Chondrocyte (in vitro differentiated cells): ENCODE measurements at regions not wholly inside any gene's neighbourhood (a gene's known extent, or its start where the extent isn't known, plus 50 kb on each side); places are given as distances from the start of the nearest gene placed in this dataset.
A peak's percentile ranks its signal among the peaks of the same experiment; 100 is the strongest.

Experiments
- DNase-seq: peaks from one replicate; pipeline ENCODE4 v3.0.0; 2021; ENCODE audit warnings: mixed read lengths, low spot score
- H3K27ac Mint-ChIP-seq: one replicate; pipeline ENCODE4 v1.8.0; 2021; ENCODE audit warnings: mild to moderate bottlenecking, moderate library complexity, mixed read lengths; ENCODE audit not compliant: unreplicated experiment
- H3K27me3 Mint-ChIP-seq: 2 replicates; pipeline ENCODE4 v1.8.0; 2021; ENCODE audit warnings: low read depth, mixed read lengths
- H3K36me3 Mint-ChIP-seq: 2 replicates; pipeline ENCODE4 v1.8.0; 2021; ENCODE audit warnings: low read depth, mixed read lengths
- H3K4me1 Mint-ChIP-seq: 2 replicates; pipeline ENCODE4 v1.8.0; 2021; ENCODE audit warnings: low read depth, mild to moderate bottlenecking, mixed read lengths
- H3K4me3 Mint-ChIP-seq: one replicate; pipeline ENCODE4 v1.8.0; 2021; ENCODE audit warnings: mild to moderate bottlenecking, moderate library complexity, mixed read lengths; ENCODE audit not compliant: unreplicated experiment
- H3K9me3 Mint-ChIP-seq: 2 replicates; pipeline ENCODE4 v1.8.0; 2021; ENCODE audit warnings: low read depth, mixed read lengths
- CTCF ChIP-seq: fragments of 200-600 bp; sonication (generic); IDR thresholded peaks from 2 replicates; pipeline ENCODE4 v1.5.0; 2021; ENCODE audit warnings: antibody characterized with exemption, mild to moderate bottlenecking, moderate library complexity

- no peak overlapping the region for H3K27ac Mint-ChIP-seq
- no peaks in the 10 kb centered on the region for H3K27me3 Mint-ChIP-seq
- peaks cover 16% of the 10 kb centered on the region for H3K9me3 Mint-ChIP-seq
- H3K4me3 Mint-ChIP-seq, result no peak overlapping the region
- TF ChIP-seq CTCF, result no peak
- DNase-seq, result no peak
- H3K36me3 Mint-ChIP-seq, result peaks cover 4% of the 10 kb centered on the region
- H3K4me1 Mint-ChIP-seq, result peaks cover 2% of the 10 kb centered on the region
These were observed 269.2 kb upstream of the TNC start for GRCh38 chr9:115386963-115387770.

GRCh38 chr9:115391168-115391825, 273.3 kb upstream of the TNC start:
- H3K4me3 Mint-ChIP-seq, result no peak overlapping the region
- peaks cover 15% of the 10 kb centered on the region for H3K4me1 Mint-ChIP-seq
- no peak for TF ChIP-seq CTCF
- no peaks in the 10 kb centered on the region for H3K36me3 Mint-ChIP-seq
- no peaks in the 10 kb centered on the region for H3K9me3 Mint-ChIP-seq
- DNase-seq, result no peak
- no peak overlapping the region for H3K27ac Mint-ChIP-seq
- H3K27me3 Mint-ChIP-seq, result no peaks in the 10 kb centered on the region

GRCh38 chr9:115393976-115394775, 276.2 kb upstream of the TNC start:
- Mint-ChIP-seq H3K9me3 (no peaks in the 10 kb centered on the region), H3K36me3 (no peaks in the 10 kb centered on the region), H3K27me3 (no peaks in the 10 kb centered on the region), H3K27ac (no peak overlapping the region), H3K4me3 (no peak overlapping the region), H3K4me1 (peaks cover 16% of the 10 kb centered on the region)
- DNase-seq, result no peak
- no peak for TF ChIP-seq CTCF

- no peaks in the 10 kb centered on the region for H3K9me3 Mint-ChIP-seq
- TF ChIP-seq CTCF, result no peak
- DNase-seq, result no peak
- peaks cover 20% of the 10 kb centered on the region for H3K4me1 Mint-ChIP-seq
- H3K36me3 Mint-ChIP-seq, result no peaks in the 10 kb centered on the region
- no peak overlapping the region for H3K27ac Mint-ChIP-seq
- no peak overlapping the region for H3K4me3 Mint-ChIP-seq
- H3K27me3 Mint-ChIP-seq, result no peaks in the 10 kb centered on the region
These were observed 277.6 kb upstream of the TNC start for GRCh38 chr9:115395511-115396021.

GRCh38 chr9:115396071-115396529, 278.1 kb upstream of the TNC start:
- H3K4me3 Mint-ChIP-seq, result no peak overlapping the region
- no peaks in the 10 kb centered on the region for H3K9me3 Mint-ChIP-seq
- no peak overlapping the region for H3K27ac Mint-ChIP-seq
- H3K36me3 Mint-ChIP-seq, result no peaks in the 10 kb centered on the region
- no peak for DNase-seq
- H3K27me3 Mint-ChIP-seq, result no peaks in the 10 kb centered on the region
- H3K4me1 Mint-ChIP-seq, result peaks cover 26% of the 10 kb centered on the region
- peak; percentile 39 for TF ChIP-seq CTCF
